COLO668 (cell line): ENCODE measurements at regions not wholly inside any gene's neighbourhood (a gene's known extent, or its start where the extent isn't known, plus 50 kb on each side); places are given as distances from the start of the nearest gene placed in this dataset.

ENCODE experiments used
- DNase-seq: peaks from one replicate; lab custom pipeline; 2025; ENCODE audit not compliant: unreplicated experiment; lab: John Stamatoyannopoulos, UW

GRCh38 chr10:76735866-76736265 is 901.7 kb downstream of the KCNMA1 start:
- no peak for DNase-seq

GRCh38 chr10:76733441-76733936 is 904.1 kb downstream of the KCNMA1 start:
- DNase-seq, result no peak

GRCh38 chr10:76732306-76732705 is 905.3 kb downstream of the KCNMA1 start:
- DNase-seq, result no peak

- DNase-seq, result no peak
These were observed 907.6 kb downstream of the KCNMA1 start for GRCh38 chr10:76729841-76730487.

GRCh38 chr10:76729346-76729745 is 908.3 kb downstream of the KCNMA1 start:
- DNase-seq, result no peak

- DNase-seq, result no peak
These were observed 910.6 kb downstream of the KCNMA1 start for GRCh38 chr10:76727038-76727437.

- no peak for DNase-seq
These were observed 913.8 kb downstream of the KCNMA1 start for GRCh38 chr10:76723844-76724243.

- DNase-seq, result no peak
These were observed 915.6 kb downstream of the KCNMA1 start for GRCh38 chr10:76721891-76722505.

- DNase-seq, result no peak
These were observed 918.6 kb downstream of the KCNMA1 start for GRCh38 chr10:76719006-76719405.

GRCh38 chr10:76717141-76717540 is 920.5 kb downstream of the KCNMA1 start:
- DNase-seq, result no peak

- no peak for DNase-seq
These were observed 926.2 kb downstream of the KCNMA1 start for GRCh38 chr10:76711222-76711997.

GRCh38 chr10:76700241-76700640 is 937.4 kb downstream of the KCNMA1 start:
- DNase-seq, result no peak

GRCh38 chr10:76697923-76698322 is 939.7 kb downstream of the KCNMA1 start:
- no peak for DNase-seq

- no peak for DNase-seq
These were observed 942.5 kb downstream of the KCNMA1 start for GRCh38 chr10:76695069-76695468.

- no peak for DNase-seq
These were observed 951.4 kb downstream of the KCNMA1 start for GRCh38 chr10:76686201-76686600.

- DNase-seq, result no peak
These were observed 952.6 kb downstream of the KCNMA1 start for GRCh38 chr10:76684968-76685367.

- no peak for DNase-seq
These were observed 956.5 kb downstream of the KCNMA1 start for GRCh38 chr10:76681153-76681552.

GRCh38 chr10:76679030-76679429 is 958.6 kb downstream of the KCNMA1 start:
- no peak for DNase-seq

GRCh38 chr10:76675951-76676587 is 961.5 kb downstream of the KCNMA1 start:
- no peak for DNase-seq

GRCh38 chr10:76675561-76675950 is 962.1 kb downstream of the KCNMA1 start:
- no peak for DNase-seq
